ENCODE measurements at regions not wholly inside any gene's neighbourhood (a gene's known extent, or its start where the extent isn't known, plus 50 kb on each side); places are given as distances from the start of the nearest gene placed in this dataset.
"Not testable (repeated sequence)": the region's sequence is repeated elsewhere in the genome, so short reads cannot be mapped to it uniquely, and the experiment has no call there.

DNA sequence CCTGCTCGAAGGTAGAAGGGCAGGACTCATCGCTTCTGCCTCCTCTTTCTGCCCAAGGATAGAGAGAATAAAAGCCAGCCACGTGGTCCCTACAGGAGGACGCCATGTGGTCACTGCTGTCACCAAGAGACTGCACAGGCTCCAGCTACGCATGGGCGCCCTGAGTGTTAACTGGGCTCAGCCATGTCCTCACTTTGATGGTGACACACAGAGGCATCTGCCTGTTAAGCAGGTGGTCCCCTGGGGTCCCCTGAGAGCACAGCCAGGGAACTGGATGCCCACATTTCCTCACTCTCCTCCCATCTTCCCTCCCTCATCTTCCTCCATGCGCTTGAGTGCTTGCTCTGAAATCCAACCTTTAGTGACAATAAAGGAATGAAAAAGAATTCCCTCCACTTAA lies 152.6 kb downstream of the LAT start:
- intact Hi-C loops (cut with DNase I; ENCODE audit: low total_unique reads); DNase-seq; H3K4me1 ChIP-seq; H3K27me3 ChIP-seq; H3K4me3 ChIP-seq; H3K27ac ChIP-seq; H3K9me3 ChIP-seq; H3K36me3 ChIP-seq (ENCODE audit: low read depth, missing control alignments): not testable (repeated sequence)
- WGBS, 2 donors, result 89 to 91% methylated on average over 7 of the region's 7 CpGs

DNA sequence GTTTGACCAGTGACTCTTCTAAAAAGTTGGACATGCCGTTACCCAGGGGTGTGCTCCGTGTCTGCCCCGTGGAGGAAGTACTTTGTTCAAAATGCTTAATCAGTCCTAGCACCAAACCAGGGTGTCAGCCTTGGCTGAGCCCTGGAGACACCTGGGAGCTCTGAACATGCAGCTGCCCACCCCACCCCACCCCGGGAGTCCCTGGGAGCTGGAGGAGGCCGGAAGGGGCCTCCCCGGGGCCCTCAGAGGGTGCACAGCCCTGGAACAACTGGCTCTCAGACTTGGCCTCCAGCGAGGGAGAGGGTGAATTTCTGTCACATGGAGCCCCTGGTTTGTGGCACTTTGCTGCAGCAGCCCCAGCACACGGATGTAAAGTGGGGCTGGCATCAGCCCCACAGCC lies 152.1 kb downstream of the LAT start:
- H3K27me3 ChIP-seq; DNase-seq; H3K9me3 ChIP-seq; H3K4me1 ChIP-seq; intact Hi-C loops (cut with DNase I; ENCODE audit: low total_unique reads); H3K4me3 ChIP-seq; H3K36me3 ChIP-seq (ENCODE audit: low read depth, missing control alignments); H3K27ac ChIP-seq: not testable (repeated sequence)
- WGBS, 2 donors, result 87 to 94% methylated on average over 3 to 8 of the region's 8 CpGs

DNA sequence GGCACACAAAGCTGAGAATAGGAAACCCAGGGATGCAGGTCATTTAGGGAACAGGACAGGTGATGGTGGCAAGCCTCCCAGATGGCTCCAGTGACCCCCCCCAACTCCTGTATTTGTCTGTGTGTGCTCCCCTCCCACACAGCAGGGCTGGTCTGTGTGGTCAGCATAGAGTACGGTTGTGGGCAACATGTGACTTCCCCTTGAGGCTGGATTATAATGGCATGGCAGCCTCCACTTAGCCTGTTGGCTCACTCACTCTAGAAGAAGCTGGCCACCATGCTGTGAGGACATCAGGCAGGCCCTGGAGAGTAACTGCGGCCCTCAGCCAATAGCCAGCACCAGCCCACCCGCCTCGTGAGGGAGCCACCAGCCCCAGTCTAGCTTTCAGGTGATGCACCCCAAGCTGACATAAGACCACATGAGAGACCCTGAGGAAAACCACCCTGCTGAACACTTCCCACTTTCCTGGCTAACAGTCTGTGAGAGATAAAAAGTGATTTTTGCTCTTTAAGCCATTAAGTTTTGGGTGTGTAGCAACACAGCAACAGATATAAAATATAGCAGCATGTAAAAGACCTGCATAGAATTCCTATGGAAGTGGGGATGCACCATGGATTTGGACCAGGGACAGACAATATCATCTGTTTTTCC lies 151.3 kb downstream of the LAT start:
- intact Hi-C loops (cut with DNase I; ENCODE audit: low total_unique reads); H3K9me3 ChIP-seq; H3K27ac ChIP-seq; H3K4me1 ChIP-seq; H3K4me3 ChIP-seq; DNase-seq; H3K36me3 ChIP-seq (ENCODE audit: low read depth, missing control alignments); H3K27me3 ChIP-seq: not testable (repeated sequence)
- 98 to 100% methylated on average over 1 to 4 of the region's 4 CpGs for WGBS, 2 donors

DNA sequence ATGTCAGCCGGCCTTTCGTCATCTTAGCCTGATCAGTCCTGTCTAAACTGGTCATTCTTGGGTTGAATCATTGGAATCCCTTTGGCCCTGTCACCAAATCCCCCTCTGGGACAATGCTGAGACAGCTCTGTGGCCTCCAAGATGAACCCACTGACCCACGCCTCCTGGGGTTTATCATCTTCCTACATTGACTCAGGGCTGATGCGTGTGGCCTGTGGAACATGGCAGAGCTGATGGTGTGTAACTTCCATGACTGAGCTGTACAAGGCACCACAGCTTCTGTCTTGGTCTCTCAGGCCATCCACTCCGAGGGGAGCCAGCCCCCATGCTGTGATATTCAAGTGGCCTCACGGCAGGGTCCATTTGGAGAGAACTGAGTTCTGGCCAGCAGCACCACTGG lies 150.2 kb downstream of the LAT start:
- intact Hi-C loops (cut with DNase I; ENCODE audit: low total_unique reads); H3K4me3 ChIP-seq; H3K36me3 ChIP-seq (ENCODE audit: low read depth, missing control alignments); H3K27ac ChIP-seq; DNase-seq; H3K4me1 ChIP-seq; H3K27me3 ChIP-seq; H3K9me3 ChIP-seq: not testable (repeated sequence)
- WGBS, 2 donors, result 97 to 98% methylated on average over 5 to 6 of the region's 6 CpGs

DNA sequence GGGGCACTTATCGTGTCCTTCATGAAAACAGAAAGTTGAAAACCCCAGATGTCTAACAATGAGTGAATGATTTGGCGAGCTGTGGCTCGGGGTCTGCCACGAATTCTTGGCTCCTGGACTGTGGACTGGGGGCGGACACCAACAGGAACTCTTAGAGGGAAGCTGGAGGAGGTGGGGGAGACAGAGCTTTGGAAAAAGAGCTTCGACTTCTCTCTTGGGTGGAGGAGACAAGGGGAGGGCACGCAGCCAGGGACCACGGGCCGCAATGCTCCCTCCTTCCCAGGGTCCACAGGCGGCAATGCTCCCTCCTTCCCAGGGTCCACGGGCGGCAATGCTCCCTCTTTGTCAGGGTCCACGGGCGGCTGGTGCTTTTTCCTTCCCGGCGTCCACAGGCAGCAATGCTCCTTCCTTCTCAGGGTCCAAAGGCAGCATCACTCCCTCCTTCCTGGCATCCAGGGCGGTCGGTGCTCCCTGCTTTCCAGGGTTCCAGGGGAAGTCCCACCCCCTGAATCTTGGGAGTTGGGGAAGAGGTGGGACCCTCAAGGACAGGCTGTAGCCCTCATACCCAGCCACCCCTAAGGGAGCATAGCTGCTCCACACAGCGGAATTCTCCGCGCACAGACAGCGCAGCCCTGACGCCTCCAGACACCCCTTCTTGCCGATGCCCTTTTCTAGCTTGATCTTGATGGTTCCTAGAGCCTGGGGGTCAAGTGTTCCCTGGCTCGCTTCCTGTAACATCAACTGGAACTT lies 149.0 kb downstream of the LAT start:
- H3K4me3 ChIP-seq; intact Hi-C loops (cut with DNase I; ENCODE audit: low total_unique reads); DNase-seq; H3K27me3 ChIP-seq; H3K36me3 ChIP-seq (ENCODE audit: low read depth, missing control alignments); H3K27ac ChIP-seq; H3K9me3 ChIP-seq: not testable (repeated sequence)
- peaks cover 12% of the 10 kb centered on the region for H3K4me1 ChIP-seq
- 76 to 86% methylated on average over 17 to 25 of the region's 25 CpGs for WGBS, 2 donors

DNA sequence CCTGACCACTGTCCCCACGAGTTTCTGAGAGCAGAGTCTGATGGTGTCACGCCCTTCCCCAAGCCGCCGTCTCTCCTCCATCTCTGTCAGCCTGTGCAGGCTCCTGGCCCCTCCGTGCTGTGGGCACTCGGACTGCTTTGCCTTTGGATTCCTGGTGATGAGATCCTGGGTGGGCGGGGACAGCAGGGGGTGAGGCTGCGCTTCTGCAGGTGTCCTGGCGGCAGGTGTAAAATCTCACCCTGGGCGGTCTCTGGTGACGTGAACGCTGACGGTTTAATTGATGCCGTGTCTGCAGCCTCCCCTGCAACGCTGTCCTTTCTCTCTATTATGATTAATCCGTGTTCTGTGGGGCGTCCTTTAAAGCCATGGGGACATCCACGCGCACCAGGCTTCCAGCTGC lies 148.0 kb downstream of the LAT start:
- H3K9me3 ChIP-seq; intact Hi-C loops (cut with DNase I; ENCODE audit: low total_unique reads): not testable (repeated sequence)

DNA sequence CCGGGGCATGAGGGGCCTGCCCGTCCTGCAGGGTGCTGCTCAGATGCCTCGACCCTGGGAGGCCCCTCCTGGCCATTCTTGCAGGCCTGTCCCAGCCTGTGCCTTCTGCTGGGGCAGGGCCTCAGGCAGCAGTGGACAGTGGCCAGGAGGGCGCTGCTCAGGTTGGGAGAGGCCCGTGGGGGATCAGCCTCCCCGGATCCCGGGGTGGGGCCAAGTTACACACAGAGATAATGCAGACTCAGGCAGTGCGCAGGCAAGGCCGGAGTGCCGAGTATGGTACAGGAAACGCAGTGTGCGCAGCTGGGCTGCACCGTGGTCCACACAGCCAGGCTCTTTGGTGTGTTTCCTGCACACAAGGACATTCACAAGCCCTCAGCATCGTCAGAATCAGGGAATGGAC lies 147.6 kb downstream of the LAT start:
- H3K27me3 ChIP-seq; H3K9me3 ChIP-seq; H3K4me3 ChIP-seq; DNase-seq; H3K36me3 ChIP-seq (ENCODE audit: low read depth, missing control alignments); intact Hi-C loops (cut with DNase I; ENCODE audit: low total_unique reads); H3K27ac ChIP-seq: not testable (repeated sequence)
- WGBS, 2 donors, result 44 to 66% methylated on average over 10 to 11 of the region's 14 CpGs
- peaks cover 12% of the 10 kb centered on the region for H3K4me1 ChIP-seq

More for the DNA sequence above, 148.0 kb downstream of the LAT start:
- H3K4me1 ChIP-seq, result peaks cover 12% of the 10 kb centered on the region
- not testable (repeated sequence) for H3K27ac ChIP-seq; H3K36me3 ChIP-seq (ENCODE audit: low read depth, missing control alignments); H3K4me3 ChIP-seq; DNase-seq; H3K27me3 ChIP-seq
- WGBS, 2 donors, result 89 to 93% methylated on average over 3 to 14 of the region's 19 CpGs

DNA sequence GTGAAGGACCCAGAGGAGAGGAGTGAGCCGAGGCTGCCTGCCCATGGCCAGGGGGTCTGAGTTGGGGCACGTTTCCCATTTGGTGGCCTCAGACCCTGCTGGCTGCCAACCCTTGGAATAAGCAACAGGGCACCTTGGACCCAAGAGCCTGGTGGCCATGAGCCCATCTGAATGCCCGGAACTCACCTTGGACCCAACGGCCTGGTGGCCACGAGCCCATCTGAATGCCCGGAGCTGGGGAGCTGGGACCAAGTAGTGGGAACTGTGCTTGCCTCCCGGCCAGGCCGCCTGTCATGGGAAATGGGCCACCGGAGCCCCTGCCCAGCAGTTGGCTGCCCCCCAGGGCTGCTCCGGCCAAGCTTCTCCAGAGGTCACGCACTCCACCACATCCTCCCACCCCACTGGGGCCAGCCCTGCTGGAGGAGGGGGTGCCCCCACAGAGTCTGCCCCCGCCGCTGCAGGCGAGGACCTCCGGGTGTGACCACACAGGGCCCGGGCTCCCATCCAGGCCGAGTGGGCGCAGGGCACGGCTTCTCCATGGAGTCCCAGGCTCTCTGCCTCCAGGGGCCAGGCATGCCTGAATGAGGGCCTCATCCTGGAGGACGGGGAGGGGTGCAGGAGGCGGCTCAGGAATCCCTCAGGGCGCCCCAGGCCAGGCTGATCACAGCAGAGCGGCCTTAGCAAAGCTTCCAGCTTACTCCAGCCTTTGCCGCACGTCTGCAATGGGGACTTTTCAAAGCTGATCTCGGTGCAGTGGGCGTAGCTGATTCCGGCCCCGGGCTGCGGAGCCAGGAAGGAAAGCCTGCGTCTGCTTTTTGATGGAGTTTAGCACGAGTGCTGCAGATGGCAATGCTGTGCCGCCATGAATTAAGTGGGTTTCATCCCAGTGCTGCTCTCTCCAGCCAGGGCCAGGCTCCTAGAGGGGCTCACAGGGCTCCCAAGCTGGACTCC lies 146.3 kb downstream of the LAT start:
- H3K36me3 ChIP-seq (ENCODE audit: low read depth, missing control alignments); DNase-seq; H3K9me3 ChIP-seq; H3K27me3 ChIP-seq; intact Hi-C loops (cut with DNase I; ENCODE audit: low total_unique reads); H3K4me3 ChIP-seq: not testable (repeated sequence)
- Histone ChIP-seq H3K4me1 (peaks cover 12% of the 10 kb centered on the region), H3K27ac (peak overlapping the region in 1 of 2 donors; percentile 19)
- WGBS, 2 donors, result 57% methylated on average over 28 of the region's 33 CpGs; no CpG with 5 or more reads in 1 of the 2 donors

DNA sequence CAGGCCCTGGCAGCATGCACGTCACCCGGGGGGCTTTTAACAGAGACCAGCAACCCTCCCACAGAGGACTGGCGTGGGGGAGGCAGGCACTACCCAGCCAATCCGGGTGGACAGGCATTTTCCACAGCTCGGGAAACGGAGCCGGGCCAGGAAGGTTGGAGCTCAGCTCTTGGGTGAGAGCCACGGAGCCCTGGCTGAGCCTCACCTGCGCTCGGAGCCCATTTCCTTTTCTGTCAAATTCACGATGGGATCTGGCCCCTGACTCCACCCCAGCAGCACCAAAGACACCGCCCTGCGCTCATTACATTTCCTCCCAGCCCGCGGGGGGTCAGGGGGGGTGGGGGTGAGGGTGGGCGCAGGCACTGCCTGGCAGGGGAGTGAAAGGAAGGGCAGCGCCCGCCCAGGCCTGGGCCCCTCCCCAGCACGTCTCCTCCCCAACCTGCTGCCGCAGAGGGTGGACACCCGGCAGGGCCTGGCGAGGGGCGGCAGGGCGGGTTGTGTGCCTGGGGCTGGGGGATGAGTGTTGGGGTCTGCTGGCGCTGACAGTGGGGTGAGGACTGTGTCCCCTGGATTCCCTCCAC lies 145.4 kb downstream of the LAT start:
- peaks cover 12% of the 10 kb centered on the region for H3K4me1 ChIP-seq
- H3K9me3 ChIP-seq; H3K4me3 ChIP-seq; intact Hi-C loops (cut with DNase I; ENCODE audit: low total_unique reads); DNase-seq; H3K36me3 ChIP-seq (ENCODE audit: low read depth, missing control alignments); H3K27me3 ChIP-seq: not testable (repeated sequence)
- WGBS, 2 donors, result 74 to 75% methylated on average over 20 to 24 of the region's 25 CpGs
- peak overlapping the region in 1 of 2 donors; percentile 55 for H3K27ac ChIP-seq

DNA sequence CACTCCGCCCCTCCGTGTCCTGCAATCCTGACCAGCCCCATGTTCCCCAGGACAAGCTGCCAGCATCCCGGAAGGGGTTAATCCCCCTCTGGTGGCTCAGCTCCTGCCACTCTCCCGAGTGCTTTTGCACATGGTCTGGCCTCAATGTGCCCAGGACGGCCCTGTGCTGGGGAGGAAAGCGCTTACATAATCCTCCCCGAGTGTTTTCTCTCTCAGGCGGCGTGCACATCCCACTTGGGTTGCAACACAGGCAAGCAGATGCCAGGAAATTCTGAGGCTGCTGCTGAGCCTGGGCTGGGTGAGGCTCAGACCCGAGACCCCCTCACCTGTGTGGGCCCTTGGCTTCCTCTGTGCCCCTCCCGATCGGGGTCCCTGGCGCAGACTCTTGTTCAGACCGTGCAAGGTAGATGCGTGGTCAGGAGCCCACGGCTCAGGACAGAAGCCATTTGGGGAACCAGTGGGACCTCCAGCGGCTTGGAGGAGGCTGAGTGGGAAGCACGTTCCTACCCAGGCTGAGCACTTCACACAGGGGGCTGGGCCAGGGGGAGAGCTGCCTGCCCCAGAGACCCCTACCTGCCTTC lies 144.7 kb downstream of the LAT start:
- H3K9me3 ChIP-seq; H3K36me3 ChIP-seq (ENCODE audit: low read depth, missing control alignments); intact Hi-C loops (cut with DNase I; ENCODE audit: low total_unique reads); H3K4me3 ChIP-seq; H3K27me3 ChIP-seq: not testable (repeated sequence)
- Histone ChIP-seq H3K4me1 (peaks cover 12% of the 10 kb centered on the region), H3K27ac (peak overlapping the region in 1 of 2 donors; percentile 55)
- WGBS, 2 donors, result 37 to 69% methylated on average over 7 to 18 of the region's 18 CpGs
- DNase-seq, result peak; percentile 43

Data from testis (tissue), 2 donors.